HG03066 (cell line): ENCODE measurements at regions not wholly inside any gene's neighbourhood (a gene's known extent, or its start where the extent isn't known, plus 50 kb on each side); places are given as distances from the start of the nearest gene placed in this dataset.

Experiments
- ATAC-seq: cut with Tn5 transposase; IDR thresholded peaks from one replicate; pipeline ENCODE4 v1.9.1; 2021; ENCODE audit warnings: low read depth; ENCODE audit not compliant: unreplicated experiment

GRCh38 chr2:224325941-224326340, 76.0 kb downstream of the FAM124B start:
- ATAC-seq = no peak

- ATAC-seq = no peak
Measured at GRCh38 chr2:224324604-224325003, 77.3 kb downstream of the FAM124B start.

- no peak for ATAC-seq
Measured at GRCh38 chr2:224320660-224321059, 81.2 kb downstream of the FAM124B start.

- no peak for ATAC-seq
Measured at GRCh38 chr2:224319750-224320149, 82.2 kb downstream of the FAM124B start.

GRCh38 chr2:224312741-224313140, 89.2 kb downstream of the FAM124B start:
- no peak for ATAC-seq

DNA sequence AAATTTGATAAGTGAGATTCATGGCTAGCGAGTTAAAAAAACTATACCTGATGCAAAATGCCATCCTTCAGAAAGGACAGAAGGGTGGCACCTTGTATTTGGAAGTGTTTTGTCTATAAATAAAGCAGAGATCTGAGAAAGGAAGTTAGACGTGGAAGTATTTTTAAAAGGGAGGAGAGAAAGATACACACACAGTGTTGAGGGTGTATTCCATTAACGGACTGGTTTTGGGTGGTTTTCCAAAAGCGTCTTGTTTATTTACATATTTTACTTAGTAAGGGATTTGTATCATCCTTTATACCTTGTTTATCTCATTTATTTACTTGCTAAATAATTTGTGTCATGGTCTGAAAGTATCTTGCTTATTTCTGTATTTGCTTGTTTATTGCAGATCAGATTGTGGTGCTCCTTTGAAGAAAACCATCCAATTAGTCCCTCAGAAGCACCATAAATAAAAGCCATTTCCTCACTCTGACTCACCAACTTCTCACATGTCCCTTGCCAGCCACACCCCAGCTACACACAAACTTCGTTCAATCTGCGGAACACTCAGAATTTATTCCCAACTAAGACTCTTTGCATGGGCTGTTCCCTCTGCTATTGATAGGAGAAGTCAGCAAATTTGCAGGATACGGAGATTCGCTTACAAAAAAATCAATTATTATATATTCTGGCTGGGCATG, 90.8 kb downstream of the FAM124B start:
- no peak for ATAC-seq

- no peak for ATAC-seq
Measured at GRCh38 chr2:224309176-224309575, 92.7 kb downstream of the FAM124B start.

DNA sequence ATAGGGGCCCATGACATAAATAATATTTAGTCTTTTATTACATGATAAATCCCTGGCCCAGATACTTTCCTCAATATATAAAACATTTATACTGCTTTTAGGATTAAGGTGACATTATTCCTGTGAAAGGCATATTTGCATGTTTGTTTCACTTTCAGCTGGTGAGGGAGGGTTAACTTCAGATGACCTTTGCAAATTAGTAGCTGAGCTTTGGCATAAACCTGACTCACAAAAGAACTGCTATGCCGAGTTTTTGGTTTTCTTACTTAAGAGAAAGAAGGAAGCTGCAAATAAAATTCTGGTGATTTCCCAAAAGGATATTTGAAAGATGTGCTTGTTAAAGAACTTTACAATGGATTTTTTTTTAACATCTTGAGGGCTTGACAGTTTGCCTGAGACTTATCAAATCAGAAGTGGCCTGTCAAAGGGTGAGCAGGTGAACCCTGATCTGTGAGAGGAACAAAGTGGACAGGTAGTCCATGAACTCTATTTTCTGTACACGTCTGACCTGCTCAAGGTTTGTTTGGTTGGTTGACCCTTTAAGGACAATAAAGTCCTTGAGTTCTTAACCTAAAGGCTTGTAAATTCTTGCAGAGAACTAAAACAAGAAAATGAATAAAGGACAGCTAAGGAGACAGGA, 93.5 kb downstream of the FAM124B start:
- ATAC-seq = peak; percentile 84

DNA sequence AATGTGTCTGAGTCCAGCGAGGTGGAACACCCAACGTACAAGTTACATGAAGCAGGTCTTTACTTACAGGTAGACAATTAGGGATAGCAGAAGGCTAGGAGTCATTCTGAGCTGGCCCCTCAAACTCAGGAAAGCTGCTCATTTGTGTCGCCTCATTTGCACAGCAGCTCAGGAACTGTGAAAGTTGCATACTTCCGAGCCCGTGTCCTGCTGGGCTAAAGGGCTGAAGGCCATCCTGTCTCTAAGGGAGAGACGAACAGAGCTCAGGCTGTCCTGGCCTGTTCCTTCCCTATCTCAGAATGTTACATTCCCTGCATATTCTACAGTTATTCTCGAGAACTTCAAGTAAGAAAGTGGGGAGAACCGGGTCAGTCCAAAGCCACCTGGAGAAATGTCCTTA, 99.0 kb downstream of the FAM124B start:
- no peak for ATAC-seq

DNA sequence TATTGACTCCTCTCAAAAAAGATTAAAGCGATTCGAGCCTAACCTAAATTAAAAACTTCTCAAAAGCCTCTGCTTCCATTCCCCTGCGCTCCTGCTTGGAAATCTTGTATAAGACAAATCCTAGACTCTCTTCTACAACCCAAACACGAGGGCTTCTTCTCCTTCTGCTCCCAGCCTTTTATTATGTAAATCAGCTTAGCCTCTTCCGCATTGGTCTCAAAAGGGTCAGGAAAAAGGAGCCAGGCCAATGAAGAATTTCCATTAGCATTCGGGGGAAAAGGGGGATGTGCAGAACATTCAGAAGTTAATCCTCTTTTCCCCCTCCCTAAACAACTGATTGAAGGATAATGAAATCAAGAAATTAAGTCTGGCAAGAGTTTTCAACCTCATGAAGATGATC, 107.9 kb downstream of the FAM124B start:
- ATAC-seq = no peak

GRCh38 chr2:224287531-224287930, 114.4 kb downstream of the FAM124B start:
- ATAC-seq = no peak

- ATAC-seq = no peak
Measured at GRCh38 chr2:224286923-224287322, 115.0 kb downstream of the FAM124B start.

GRCh38 chr2:224284134-224284946, 117.6 kb downstream of the FAM124B start:
- ATAC-seq = no peak

DNA sequence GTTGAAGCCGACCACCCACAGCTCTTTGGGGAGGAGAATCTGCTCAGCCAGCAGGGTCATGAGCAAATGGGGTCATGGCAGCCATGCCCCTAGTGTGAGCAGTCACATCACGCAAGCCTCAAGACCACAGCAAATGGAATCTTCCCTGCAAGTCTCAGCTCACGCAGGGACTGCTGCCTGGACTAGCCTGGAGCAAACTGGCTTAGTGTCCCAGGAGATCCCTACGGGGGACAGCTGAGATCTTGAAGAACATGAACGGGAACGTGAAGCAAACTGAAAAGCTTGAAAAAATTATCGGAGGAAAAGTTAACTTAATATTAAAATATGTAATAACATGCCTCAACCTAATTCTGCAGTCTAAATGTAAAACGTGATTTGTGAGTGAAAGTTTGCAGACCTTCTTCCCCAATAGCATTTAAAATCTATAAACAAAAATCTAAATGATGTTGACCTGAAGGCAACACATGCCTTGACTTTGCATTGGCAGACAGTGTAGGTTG, 118.4 kb downstream of the FAM124B start:
- no peak for ATAC-seq

GRCh38 chr2:224281374-224281773, 120.5 kb downstream of the FAM124B start:
- ATAC-seq = no peak

DNA sequence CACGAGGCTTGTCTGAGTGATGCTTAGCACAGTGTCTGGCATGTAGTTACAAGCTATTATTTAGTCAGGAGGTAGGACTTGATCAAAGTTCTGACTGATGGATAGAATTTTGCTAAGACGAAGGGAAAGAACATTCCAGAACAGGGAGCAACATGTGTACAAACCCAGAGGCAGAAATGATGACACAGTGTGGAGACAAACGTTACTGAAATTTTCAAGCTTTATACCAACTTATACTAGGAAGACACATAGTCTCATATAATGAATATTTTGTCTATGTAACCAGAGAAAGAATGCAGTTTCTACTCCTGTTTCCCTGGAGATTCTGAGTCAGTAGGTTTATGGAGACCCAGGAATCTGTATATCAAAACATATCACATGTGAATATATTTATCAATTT, 123.4 kb downstream of the FAM124B start:
- no peak for ATAC-seq

DNA sequence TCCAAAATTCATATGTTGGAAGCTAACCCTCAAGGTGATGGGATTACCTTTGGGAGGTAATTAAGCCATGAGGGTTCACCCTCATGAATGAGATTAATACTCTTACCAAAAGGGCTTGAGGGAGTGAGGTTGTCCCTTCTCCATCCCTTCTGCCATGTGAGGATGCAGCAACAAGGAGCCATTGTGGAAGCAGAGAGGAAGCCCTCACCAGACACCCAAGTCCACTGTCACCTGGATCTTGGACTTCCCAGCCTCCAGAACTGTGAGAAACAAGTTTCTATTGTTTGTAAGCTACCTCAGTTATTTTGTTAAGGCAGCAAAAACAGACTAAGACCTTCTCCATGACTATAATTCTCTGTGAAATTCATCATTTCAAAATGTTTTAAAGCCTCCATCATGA, 125.7 kb downstream of the FAM124B start:
- ATAC-seq = no peak

- no peak for ATAC-seq
Measured at GRCh38 chr2:224272237-224272910, 129.5 kb downstream of the FAM124B start.

- no peak for ATAC-seq
Measured at GRCh38 chr2:224271617-224272236, 130.2 kb downstream of the FAM124B start.

DNA sequence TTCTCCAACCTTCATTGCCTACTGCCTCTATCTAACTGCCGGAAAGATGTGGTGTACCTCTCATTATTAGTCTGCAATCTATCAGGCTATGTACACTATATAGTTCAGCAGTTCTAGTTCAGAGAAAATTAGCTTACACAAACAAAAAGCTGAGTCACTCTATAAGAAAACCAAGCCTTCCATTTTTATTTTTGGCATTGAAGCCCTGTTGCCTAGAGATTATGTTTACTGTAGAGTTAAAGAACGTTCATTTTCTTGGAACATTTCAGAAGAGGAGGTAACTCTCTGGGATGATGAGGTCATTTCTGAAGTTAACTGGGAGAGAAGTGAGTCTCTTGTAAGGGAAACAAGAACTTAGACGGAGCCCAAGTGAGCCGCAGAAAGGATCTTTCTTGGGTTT, 133.5 kb downstream of the FAM124B start:
- ATAC-seq = no peak
